Right lobe of liver (tissue), 4 donors: ENCODE measurements at regions not wholly inside any gene's neighbourhood (a gene's known extent, or its start where the extent isn't known, plus 50 kb on each side); places are given as distances from the start of the nearest gene placed in this dataset.

Experiments
- CTCF ChIP-seq, 4 donors: fragments of 200-600 bp in 3 of 4; fragments of 450-650 bp in 1 of 4; IDR thresholded peaks; one replicate each; pipeline versions ENCODE4 v1.5.1 to v1.8.0; 2016 to 2022; ENCODE audit warnings: antibody characterized with exemption in 4 of 4, mild to moderate bottlenecking in 2 of 4
- POLR2A ChIP-seq: fragments of 450-650 bp; IDR thresholded peaks from one replicate; pipeline ENCODE4 v1.6.1; 2017; ENCODE audit warnings: antibody characterized with exemption, mild to moderate bottlenecking
- donor health status: DM: no; HTN: no; CAD: no.
- donor health status: DM: no; HTN: no; CAD: no.
- donor health status: DM: no; HTN: yes; CAD: no.

DNA sequence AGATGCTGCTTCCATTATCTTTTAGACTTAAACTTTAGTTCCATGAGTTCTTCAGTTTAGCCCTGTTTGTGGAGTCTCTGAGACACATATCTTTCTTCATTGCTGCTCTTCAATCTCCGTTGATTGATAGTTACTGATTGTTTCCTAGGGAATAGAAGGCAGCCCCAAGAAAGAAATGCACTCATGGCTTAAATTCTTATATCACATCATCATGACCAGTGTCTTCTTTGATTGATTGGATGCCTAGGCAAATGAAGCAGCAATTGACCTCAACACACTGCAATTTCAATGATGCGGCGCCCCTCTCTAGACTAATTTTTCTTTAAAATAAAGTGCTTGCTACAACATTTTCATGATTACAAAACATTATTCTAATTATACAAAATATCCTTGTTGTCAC, 576.5 kb upstream of the VSTM2A start:
- TF ChIP-seq CTCF (IDR thresholded peaks at IDR 0.05) (no peak), POLR2A (no peak)
